GM13977 (cell line): ENCODE measurements at regions not wholly inside any gene's neighbourhood (a gene's known extent, or its start where the extent isn't known, plus 50 kb on each side); places are given as distances from the start of the nearest gene placed in this dataset.

Experiments
- DNase-seq: peaks from one replicate; pipeline ENCODE4 v3.0.0; 2012; ENCODE audit warnings: low spot score
- CTCF ChIP-seq: IDR thresholded peaks from 2 replicates; pipeline ENCODE4 v1.5.1; 2012; ENCODE audit warnings: mild to moderate bottlenecking, control low read depth; ENCODE audit not compliant: insufficient read depth; ENCODE audit errors: extremely low read depth, missing control alignments
- in situ Hi-C: fragments of 300-500 bp; cut with MboI; formaldehyde crosslinking; loops from one replicate; pipeline ENCODE4 v1.12.0; 2022; ENCODE audit warnings: low sequenced_read_pairs, low pct_unique_long_range_greater_than_20kb, mixed read lengths, inconsistent platforms; ENCODE audit not compliant: unreplicated experiment

- no peak for TF ChIP-seq CTCF
- in situ Hi-C loops: loop anchor here (10.0 kb wide), 1 partner anchor 97 kb away; the partner anchor contains the start of gene RAMP3
- DNase-seq: no peak
Observed at GRCh38 chr7:45252248-45252647, 94.7 kb downstream of the RAMP3 start.

- TF ChIP-seq CTCF: no peak
- in situ Hi-C loops: loop anchor here (10.0 kb wide), 1 partner anchor 98 kb away; the partner anchor contains the start of gene RAMP3
- DNase-seq: no peak
Observed at GRCh38 chr7:45252857-45253256, 95.3 kb downstream of the RAMP3 start.

GRCh38 chr7:45253368-45253767, 95.8 kb downstream of the RAMP3 start:
- TF ChIP-seq CTCF: no peak
- in situ Hi-C loops: loop anchor here (10.0 kb wide), 1 partner anchor 99 kb away; the partner anchor contains the start of gene RAMP3
- DNase-seq: no peak

- DNase-seq: no peak
Observed at GRCh38 chr7:45255187-45255586, 97.6 kb downstream of the RAMP3 start.

GRCh38 chr7:45256309-45256708, 98.7 kb downstream of the RAMP3 start:
- DNase-seq: no peak
- in situ Hi-C loops: loop anchor here (10.0 kb wide), 1 partner anchor 102 kb away; the partner anchor contains the start of gene RAMP3
- TF ChIP-seq CTCF: no peak

More at GRCh38 chr7:45255187-45255586, 97.6 kb downstream of the RAMP3 start:
- TF ChIP-seq CTCF: no peak
- in situ Hi-C loops: loop anchor here (10.0 kb wide), 1 partner anchor 100 kb away; the partner anchor contains the start of gene RAMP3

GRCh38 chr7:45256775-45257174, 99.2 kb downstream of the RAMP3 start:
- TF ChIP-seq CTCF: no peak
- DNase-seq: no peak
- in situ Hi-C loops: loop anchor here (10.0 kb wide), 1 partner anchor 102 kb away; the partner anchor contains the start of gene RAMP3
